ENCODE measurements at regions not wholly inside any gene's neighbourhood (a gene's known extent, or its start where the extent isn't known, plus 50 kb on each side); places are given as distances from the start of the nearest gene placed in this dataset.

DNA sequence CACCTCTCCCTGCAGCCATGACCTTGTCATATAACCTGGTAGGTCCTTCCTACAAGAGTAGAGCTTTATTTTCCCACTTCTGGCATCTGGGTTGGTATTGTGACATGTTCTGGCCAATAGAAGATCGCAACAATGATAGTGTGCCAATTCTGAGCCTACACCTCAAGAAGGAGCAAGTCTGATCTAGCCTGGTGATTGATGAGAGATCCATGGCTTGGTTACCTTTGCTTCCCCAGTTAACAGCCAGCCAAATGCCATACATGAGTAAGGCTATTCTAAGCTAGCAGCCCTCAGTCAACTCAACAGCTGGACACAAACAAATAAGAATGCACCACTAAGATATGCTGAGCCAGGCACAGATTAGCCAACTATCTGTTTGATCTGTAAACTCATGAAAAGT, 226.7 kb downstream of the LMO4 start:
- TF ChIP-seq POLR2A (IDR thresholded peaks at IDR 0.05; ENCODE audit: low read length): no peak
- TF ChIP-seq GATA1 (IDR thresholded peaks at IDR 0.05; ENCODE audit: low read depth, low read length): no peak

Measured in erythroblast (primary cell).